Esophagus squamous epithelium (tissue), 4 donors: ENCODE measurements at regions not wholly inside any gene's neighbourhood (a gene's known extent, or its start where the extent isn't known, plus 50 kb on each side); places are given as distances from the start of the nearest gene placed in this dataset.

ENCODE experiments used
- POLR2A ChIP-seq, 4 donors: fragments of 450-650 bp; IDR thresholded peaks; one replicate each; pipeline ENCODE4 v1.6.1; 2017; ENCODE audit warnings: antibody characterized with exemption in 4 of 4, mild to moderate bottlenecking in 4 of 4, moderate library complexity in 3 of 4
- TF ChIP-seq, protein P1 (sequence below), 6 experiments: fragments of 450-650 bp in 4 of 6; fragments of 200-600 bp in 2 of 6; sonication (generic) in 2 of 6; IDR thresholded peaks; one replicate each; pipeline ENCODE4 v1.5.1; 2016 to 2019; ENCODE audit warnings: antibody characterized with exemption in 6 of 6, mild to moderate bottlenecking in 4 of 6, moderate library complexity in 4 of 6

DNA sequence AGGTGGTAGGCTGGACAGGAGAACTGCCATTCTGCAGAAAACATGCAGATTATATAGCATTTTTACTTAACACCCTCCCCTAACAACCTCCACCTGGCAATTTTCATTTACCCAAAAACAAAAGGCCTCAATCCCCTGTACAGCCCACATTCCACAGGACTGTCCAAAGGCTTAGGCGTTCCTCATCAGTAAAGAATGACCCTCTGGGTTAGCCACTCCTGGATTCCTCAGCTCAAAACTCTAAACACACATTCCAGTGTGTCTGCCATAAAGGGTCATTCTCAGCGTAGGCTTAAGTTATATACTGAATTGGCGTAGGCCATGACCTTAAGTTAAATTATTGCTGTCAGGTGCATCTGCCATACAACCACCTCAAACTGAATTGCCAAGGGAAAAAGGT lies 261.8 kb upstream of the CHAC2 start:
- TF ChIP-seq, protein P1, sequence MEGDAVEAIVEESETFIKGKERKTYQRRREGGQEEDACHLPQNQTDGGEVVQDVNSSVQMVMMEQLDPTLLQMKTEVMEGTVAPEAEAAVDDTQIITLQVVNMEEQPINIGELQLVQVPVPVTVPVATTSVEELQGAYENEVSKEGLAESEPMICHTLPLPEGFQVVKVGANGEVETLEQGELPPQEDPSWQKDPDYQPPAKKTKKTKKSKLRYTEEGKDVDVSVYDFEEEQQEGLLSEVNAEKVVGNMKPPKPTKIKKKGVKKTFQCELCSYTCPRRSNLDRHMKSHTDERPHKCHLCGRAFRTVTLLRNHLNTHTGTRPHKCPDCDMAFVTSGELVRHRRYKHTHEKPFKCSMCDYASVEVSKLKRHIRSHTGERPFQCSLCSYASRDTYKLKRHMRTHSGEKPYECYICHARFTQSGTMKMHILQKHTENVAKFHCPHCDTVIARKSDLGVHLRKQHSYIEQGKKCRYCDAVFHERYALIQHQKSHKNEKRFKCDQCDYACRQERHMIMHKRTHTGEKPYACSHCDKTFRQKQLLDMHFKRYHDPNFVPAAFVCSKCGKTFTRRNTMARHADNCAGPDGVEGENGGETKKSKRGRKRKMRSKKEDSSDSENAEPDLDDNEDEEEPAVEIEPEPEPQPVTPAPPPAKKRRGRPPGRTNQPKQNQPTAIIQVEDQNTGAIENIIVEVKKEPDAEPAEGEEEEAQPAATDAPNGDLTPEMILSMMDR (IDR thresholded peaks at IDR 0.05) = no peak
- no peak for TF ChIP-seq POLR2A (IDR thresholded peaks at IDR 0.05)
